Activated T-cell treated with anti-CD3 and anti-CD28 coated beads, Interleukin-2, amount 50 U/mL, for 72 hours (primary cell): ENCODE measurements at regions not wholly inside any gene's neighbourhood (a gene's known extent, or its start where the extent isn't known, plus 50 kb on each side); places are given as distances from the start of the nearest gene placed in this dataset.

Experiments used
- ATAC-seq, 2 donors: fragments of 150-1000 bp; cut with Tn5 transposase; replicated peaks in 1 of 2; 2 replicates each; pipeline ENCODE4 v1.10.0; 2021; ENCODE audit warnings: moderate library complexity in 2 of 2, mild to moderate bottlenecking in 1 of 2
- DNase-seq, 2 donors: peaks; one replicate each; pipeline ENCODE4 v3.0.0; 2021 to 2022; ENCODE audit warnings: mixed read lengths in 1 of 2
- H3K27ac Mint-ChIP-seq: one replicate; pipeline ENCODE4 v1.8.0; 2022; ENCODE audit warnings: mild to moderate bottlenecking, moderate library complexity, mixed read lengths
- H3K27me3 Mint-ChIP-seq: one replicate; pipeline ENCODE4 v1.8.0; 2022; ENCODE audit warnings: low read depth, mixed read lengths
- H3K36me3 Mint-ChIP-seq, 2 donors: one replicate each; pipeline ENCODE4 v1.8.0; 2022; ENCODE audit warnings: mixed read lengths in 2 of 2, mild to moderate bottlenecking in 1 of 2; ENCODE audit not compliant: insufficient read depth in 2 of 2
- H3K4me1 Mint-ChIP-seq: one replicate; pipeline ENCODE4 v1.8.0; 2022; ENCODE audit warnings: low read depth, mixed read lengths
- H3K4me3 Mint-ChIP-seq, 2 donors: one replicate each; pipeline ENCODE4 v1.8.0; 2022; ENCODE audit warnings: mild to moderate bottlenecking in 2 of 2, mixed read lengths in 2 of 2, moderate library complexity in 2 of 2
- H3K9me3 Mint-ChIP-seq, 2 donors: one replicate each; pipeline ENCODE4 v1.8.0; 2022; ENCODE audit warnings: mixed read lengths in 2 of 2

DNA sequence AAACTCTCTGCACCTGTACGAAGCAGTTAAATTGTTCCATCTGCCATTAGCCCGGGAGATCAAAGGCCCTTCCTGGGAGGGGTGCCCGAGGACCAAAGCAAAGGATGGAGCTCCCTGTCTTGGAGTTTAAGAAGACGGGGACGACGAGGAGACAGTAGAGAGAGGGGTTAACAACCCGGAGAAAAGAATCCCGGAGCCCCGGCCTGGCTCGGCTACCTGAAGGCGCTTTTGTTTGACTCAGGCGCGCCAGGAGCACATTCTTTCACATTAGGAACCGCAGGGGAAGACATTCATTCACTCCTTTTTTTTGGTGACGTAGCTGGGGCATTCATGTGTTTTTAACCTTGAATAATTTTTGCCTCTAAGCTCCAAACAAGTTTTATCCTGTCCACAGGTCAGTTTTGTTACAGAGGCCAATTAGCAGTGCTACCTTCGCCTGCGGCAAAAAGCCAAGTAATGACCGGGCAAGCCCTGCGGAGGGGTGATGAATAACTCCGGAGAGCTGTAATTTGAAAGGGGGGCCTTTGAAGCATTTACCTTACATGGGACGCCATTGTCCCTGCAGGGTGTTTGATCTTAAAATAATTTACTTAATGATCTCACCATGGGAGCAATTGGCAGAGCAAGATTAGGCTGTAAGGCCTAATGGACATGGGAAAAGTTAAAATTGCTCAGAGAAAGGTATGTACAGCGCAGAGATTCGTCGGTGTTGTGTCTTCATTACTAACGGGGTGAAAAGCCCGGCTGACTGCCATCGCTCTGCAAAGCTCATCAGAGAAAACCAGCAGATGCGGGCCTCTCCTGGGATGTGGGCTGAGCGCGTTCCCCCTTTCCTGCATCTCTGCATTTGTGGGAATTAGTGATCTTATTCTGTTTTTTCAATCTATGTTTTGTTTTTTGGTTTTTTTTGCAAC, 258.0 kb upstream of the SP4 start:
- no peak overlapping the region for H3K27ac Mint-ChIP-seq
- ATAC-seq (no peak), DNase-seq (no peak)
- H3K4me1 Mint-ChIP-seq: no peaks in the 10 kb centered on the region
- peaks cover 3% of the 10 kb centered on the region in 2 donors for H3K36me3 Mint-ChIP-seq
- peaks cover 52% of the 10 kb centered on the region for H3K27me3 Mint-ChIP-seq
- H3K4me3 Mint-ChIP-seq: no peak overlapping the region
- no peaks in the 10 kb centered on the region for H3K9me3 Mint-ChIP-seq

DNA sequence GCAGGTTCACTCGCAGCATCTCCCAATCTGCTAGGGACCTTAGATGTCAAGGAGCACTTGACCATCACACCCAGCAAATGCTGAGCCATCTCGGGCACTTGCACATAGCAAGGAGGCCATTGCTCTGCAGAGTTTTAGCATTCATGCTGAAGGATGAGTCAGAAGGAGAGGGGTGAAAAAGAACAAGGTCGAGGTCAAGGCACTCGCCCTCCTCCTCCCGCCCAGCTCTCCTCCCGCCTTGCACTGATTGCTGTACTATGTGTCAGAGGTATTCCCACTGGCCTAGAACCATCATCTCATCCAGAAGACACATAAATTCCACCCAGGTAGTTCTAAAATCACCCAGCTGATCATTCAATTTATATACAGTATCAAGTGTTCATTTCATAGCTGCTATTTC, 255.1 kb upstream of the SP4 start:
- Mint-ChIP-seq H3K4me3 (no peak overlapping the region), H3K4me1 (no peaks in the 10 kb centered on the region), H3K27me3 (peaks cover 39% of the 10 kb centered on the region), H3K27ac (no peak overlapping the region), H3K9me3 (no peaks in the 10 kb centered on the region), H3K36me3 (peaks cover 3% of the 10 kb centered on the region in 2 donors)
- ATAC-seq (no peak), DNase-seq (no peak)

GRCh38 chr7:21173436-21173835, 254.4 kb upstream of the SP4 start:
- DNase-seq (no peak), ATAC-seq (no peak)
- peaks cover 33% of the 10 kb centered on the region for H3K27me3 Mint-ChIP-seq
- H3K9me3 Mint-ChIP-seq: no peaks in the 10 kb centered on the region
- no peak overlapping the region for H3K27ac Mint-ChIP-seq
- peaks cover 3% of the 10 kb centered on the region in 2 donors for H3K36me3 Mint-ChIP-seq
- H3K4me3 Mint-ChIP-seq: no peak overlapping the region
- H3K4me1 Mint-ChIP-seq: no peaks in the 10 kb centered on the region

- no peak for DNase-seq
- peaks cover 12% of the 10 kb centered on the region for H3K27me3 Mint-ChIP-seq
- H3K4me3 Mint-ChIP-seq: no peak overlapping the region
- H3K9me3 Mint-ChIP-seq: peaks cover 0 to 3% of the 10 kb centered on the region in 2 donors
- H3K27ac Mint-ChIP-seq: no peak overlapping the region
- no peaks in the 10 kb centered on the region for H3K36me3 Mint-ChIP-seq
- H3K4me1 Mint-ChIP-seq: no peaks in the 10 kb centered on the region
- no peak for ATAC-seq
Measured at GRCh38 chr7:21175714-21176113, 252.2 kb upstream of the SP4 start.

DNA sequence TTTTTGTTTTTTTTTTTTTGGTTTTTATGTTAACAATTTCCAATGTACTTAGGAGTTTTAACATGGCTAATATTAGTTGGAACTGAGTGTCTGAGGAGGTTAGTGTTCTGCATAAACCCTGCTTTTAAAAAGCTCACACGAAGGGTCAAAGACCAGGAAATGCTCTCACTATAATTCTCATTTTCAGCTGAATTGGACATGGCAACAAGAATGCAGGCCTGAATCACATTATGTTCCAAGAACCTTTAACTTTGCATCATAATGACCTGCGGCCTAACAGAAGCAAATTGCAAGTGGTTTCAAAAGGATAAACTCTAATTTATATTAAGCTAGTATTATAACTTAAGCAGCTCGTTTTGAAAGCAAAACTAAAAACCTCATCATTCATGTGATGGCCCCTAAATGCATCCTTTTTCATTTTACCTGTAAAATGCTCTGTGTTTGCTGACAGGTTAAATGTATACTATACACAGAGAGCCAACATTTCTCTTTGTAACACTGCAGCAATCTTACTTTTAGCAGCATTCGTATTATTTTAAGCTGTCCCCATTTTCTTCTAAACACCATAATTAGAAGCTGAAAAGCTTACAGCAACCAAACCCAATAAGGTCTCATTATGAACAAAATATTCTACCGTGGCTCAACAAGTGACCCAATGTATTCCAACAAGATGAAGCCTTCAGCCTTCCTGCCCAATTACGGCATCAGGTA, 242.8 kb upstream of the SP4 start:
- peaks cover 1 to 2% of the 10 kb centered on the region in 2 donors for H3K36me3 Mint-ChIP-seq
- H3K27ac Mint-ChIP-seq: no peak overlapping the region
- H3K9me3 Mint-ChIP-seq: peaks cover 3 to 4% of the 10 kb centered on the region in 2 donors
- DNase-seq: no peak
- no peaks in the 10 kb centered on the region for H3K4me1 Mint-ChIP-seq
- ATAC-seq: no peak
- peaks cover 20% of the 10 kb centered on the region for H3K27me3 Mint-ChIP-seq
- H3K4me3 Mint-ChIP-seq: no peak overlapping the region

DNA sequence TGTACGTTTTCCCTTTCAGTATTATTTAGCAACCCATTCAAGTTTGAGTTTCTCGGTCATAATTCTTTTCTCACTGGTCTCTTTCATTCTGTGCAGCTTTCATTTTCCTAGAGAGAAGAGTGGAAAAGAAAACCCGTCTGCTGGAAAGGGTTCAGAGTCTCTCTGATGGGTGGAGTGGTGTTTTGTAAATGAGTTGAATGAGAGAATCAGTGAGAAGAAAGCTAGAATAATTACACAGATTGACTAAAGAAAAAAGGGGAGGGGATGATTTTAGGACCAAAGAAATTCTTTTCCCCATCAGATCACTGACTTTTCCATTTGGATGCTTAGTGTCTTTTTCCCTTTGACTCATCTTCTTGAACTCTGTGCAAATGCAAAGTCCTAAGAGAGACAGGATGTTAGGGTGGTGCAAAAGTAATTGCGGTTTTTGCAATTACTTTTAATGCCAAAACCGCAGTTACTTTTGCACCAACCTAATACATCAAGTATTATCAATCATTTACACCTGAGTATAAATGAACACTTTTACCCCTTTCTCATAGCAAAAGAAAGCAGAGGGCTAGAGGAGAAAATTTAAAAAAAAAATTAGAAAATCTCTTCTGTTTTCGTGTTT, 242.1 kb upstream of the SP4 start:
- no peak for ATAC-seq
- peaks cover 1 to 2% of the 10 kb centered on the region in 2 donors for H3K36me3 Mint-ChIP-seq
- H3K4me3 Mint-ChIP-seq: no peak overlapping the region
- peaks cover 20% of the 10 kb centered on the region for H3K27me3 Mint-ChIP-seq
- H3K27ac Mint-ChIP-seq: no peak overlapping the region
- peaks cover 3 to 4% of the 10 kb centered on the region in 2 donors for H3K9me3 Mint-ChIP-seq
- no peak for DNase-seq
- no peaks in the 10 kb centered on the region for H3K4me1 Mint-ChIP-seq

DNA sequence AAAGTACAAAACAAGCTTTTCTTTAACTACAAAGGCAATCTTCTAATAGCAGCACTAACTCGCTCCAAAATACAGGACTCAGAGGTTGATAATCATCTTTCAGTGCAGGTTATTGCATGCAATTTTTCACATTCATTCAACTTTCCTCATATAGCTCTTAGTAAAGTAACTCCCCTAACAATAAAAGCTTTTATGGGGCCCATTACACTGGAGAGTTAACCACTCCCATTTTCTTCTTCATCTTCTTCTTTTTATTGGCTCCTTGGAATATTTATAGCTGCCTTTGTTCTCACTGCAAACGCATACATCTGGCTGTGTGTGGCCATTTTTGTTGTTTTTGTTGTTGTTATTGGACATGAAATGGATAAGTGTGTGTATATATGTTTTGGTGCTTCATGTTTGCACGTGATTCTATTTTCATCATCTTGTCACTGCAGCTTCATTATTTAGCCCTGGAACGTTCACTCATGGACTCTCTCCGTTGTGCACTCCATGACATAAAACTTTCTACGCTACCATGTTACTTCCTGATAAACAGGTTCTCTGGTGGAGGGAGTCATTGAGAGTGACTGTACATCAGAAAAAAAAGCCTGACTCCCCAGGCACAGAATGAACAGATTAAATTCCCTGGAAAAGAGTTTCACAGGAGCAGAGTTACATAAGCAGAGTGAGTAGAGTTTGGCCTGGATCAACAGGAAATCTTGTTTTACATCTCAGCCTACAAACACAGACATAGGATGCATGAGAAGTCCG, 236.4 kb upstream of the SP4 start:
- DNase-seq: no peak
- no peak for ATAC-seq
- Mint-ChIP-seq H3K27me3 (peaks cover 13% of the 10 kb centered on the region), H3K36me3 (no peaks in the 10 kb centered on the region), H3K9me3 (no peaks in the 10 kb centered on the region), H3K4me1 (no peaks in the 10 kb centered on the region), H3K4me3 (no peak overlapping the region), H3K27ac (no peak overlapping the region)

GRCh38 chr7:21192657-21193056, 235.2 kb upstream of the SP4 start:
- no peak for ATAC-seq
- Mint-ChIP-seq H3K9me3 (no peaks in the 10 kb centered on the region), H3K4me3 (no peak overlapping the region), H3K36me3 (no peaks in the 10 kb centered on the region), H3K27me3 (peaks cover 13% of the 10 kb centered on the region), H3K27ac (no peak overlapping the region), H3K4me1 (no peaks in the 10 kb centered on the region)
- DNase-seq: no peak

DNA sequence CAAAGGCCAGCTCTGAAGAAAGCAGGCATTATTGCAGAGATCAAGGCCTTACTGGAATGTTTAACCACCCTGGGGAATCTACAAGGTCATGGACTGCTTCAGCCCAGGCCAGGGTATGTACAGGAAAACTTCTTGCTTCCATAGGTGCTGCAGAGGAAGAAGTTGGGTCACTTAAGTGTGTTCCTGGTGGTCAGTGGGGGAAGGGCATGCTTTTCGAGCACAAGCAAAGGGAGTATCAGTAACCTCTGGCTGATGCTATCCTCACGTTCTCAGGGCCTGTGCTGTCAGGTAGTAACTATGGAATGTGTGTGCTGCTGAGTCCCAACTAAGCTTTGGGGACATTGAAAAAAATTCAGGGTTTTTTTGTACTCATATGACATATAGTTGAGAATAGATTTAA, 234.0 kb upstream of the SP4 start:
- ATAC-seq: no peak
- H3K4me3 Mint-ChIP-seq: no peak overlapping the region

DNA sequence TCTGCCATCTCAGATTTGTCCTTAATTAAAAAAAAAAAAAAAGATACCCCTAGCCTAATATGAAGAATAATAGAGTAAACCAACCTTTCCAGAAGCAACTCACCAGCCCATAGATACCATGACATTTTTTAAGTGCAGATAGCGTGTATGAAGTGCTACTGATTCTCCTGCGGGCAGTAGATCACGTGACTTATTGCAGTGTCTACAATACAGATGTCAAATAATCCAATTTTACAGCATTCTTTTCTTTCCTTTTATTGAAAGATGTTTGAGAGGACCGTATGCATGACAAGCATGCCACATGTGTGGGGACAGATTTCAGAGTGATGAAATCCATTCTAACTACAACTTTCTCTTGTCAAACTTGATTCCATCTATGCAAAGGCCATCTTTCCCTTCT, 232.9 kb upstream of the SP4 start:
- Mint-ChIP-seq H3K36me3 (no peaks in the 10 kb centered on the region), H3K4me3 (no peak overlapping the region), H3K27me3 (peaks cover 2% of the 10 kb centered on the region), H3K4me1 (no peaks in the 10 kb centered on the region), H3K9me3 (no peaks in the 10 kb centered on the region), H3K27ac (no peak overlapping the region)
- ATAC-seq (no peak), DNase-seq (no peak)

More for the DNA sequence above, 234.0 kb upstream of the SP4 start:
- no peaks in the 10 kb centered on the region for H3K36me3 Mint-ChIP-seq
- no peaks in the 10 kb centered on the region for H3K4me1 Mint-ChIP-seq
- H3K27ac Mint-ChIP-seq: no peak overlapping the region
- peaks cover 12% of the 10 kb centered on the region for H3K27me3 Mint-ChIP-seq
- no peak for DNase-seq
- H3K9me3 Mint-ChIP-seq: no peaks in the 10 kb centered on the region

GRCh38 chr7:21198921-21199320, 229.0 kb upstream of the SP4 start:
- Mint-ChIP-seq H3K4me1 (no peaks in the 10 kb centered on the region), H3K36me3 (no peaks in the 10 kb centered on the region), H3K4me3 (no peak overlapping the region), H3K27ac (no peak overlapping the region), H3K9me3 (no peaks in the 10 kb centered on the region), H3K27me3 (no peaks in the 10 kb centered on the region)
- no peak for ATAC-seq
- DNase-seq: no peak

- Mint-ChIP-seq H3K4me1 (no peaks in the 10 kb centered on the region), H3K9me3 (no peaks in the 10 kb centered on the region), H3K27me3 (no peaks in the 10 kb centered on the region), H3K4me3 (no peak overlapping the region), H3K27ac (no peak overlapping the region), H3K36me3 (no peaks in the 10 kb centered on the region)
- DNase-seq (no peak), ATAC-seq (no peak)
Measured at GRCh38 chr7:21200503-21200902, 227.4 kb upstream of the SP4 start.

- no peak overlapping the region for H3K4me3 Mint-ChIP-seq
- no peak for DNase-seq
- H3K36me3 Mint-ChIP-seq: no peaks in the 10 kb centered on the region
- no peaks in the 10 kb centered on the region for H3K9me3 Mint-ChIP-seq
- H3K4me1 Mint-ChIP-seq: no peaks in the 10 kb centered on the region
- no peak for ATAC-seq
- H3K27me3 Mint-ChIP-seq: peaks cover 26% of the 10 kb centered on the region
- no peak overlapping the region for H3K27ac Mint-ChIP-seq
Measured at GRCh38 chr7:21214657-21215056, 213.2 kb upstream of the SP4 start.
